HCT116 (cell line): ENCODE measurements at regions not wholly inside any gene's neighbourhood (a gene's known extent, or its start where the extent isn't known, plus 50 kb on each side); places are given as distances from the start of the nearest gene placed in this dataset.

Experiments used
- CEBPB ChIP-seq: IDR thresholded peaks from 2 replicates; pipeline ENCODE4 v1.6.1; 2012; ENCODE audit warnings: low read depth
- EGR1 ChIP-seq: IDR thresholded peaks from 2 replicates; pipeline ENCODE4 v1.6.1; 2012; ENCODE audit warnings: low read depth
- FOSL1 ChIP-seq: IDR thresholded peaks from 2 replicates; pipeline ENCODE4 v1.6.1; 2012; ENCODE audit warnings: low read depth
- POLR2A ChIP-seq: IDR thresholded peaks from 2 replicates; pipeline ENCODE4 v1.7.0; 2011; ENCODE audit warnings: borderline replicate concordance; ENCODE audit not compliant: insufficient read depth, insufficient read length; ENCODE audit errors: extremely low read depth
- POLR2AphosphoS5 ChIP-seq: IDR thresholded peaks from 2 replicates; pipeline ENCODE4 v1.6.1; 2011; ENCODE audit warnings: mild to moderate bottlenecking, low read depth, low read length, moderate library complexity
- TCF7L2 ChIP-seq: IDR thresholded peaks from 2 replicates; pipeline ENCODE4 v1.7.0; 2011; ENCODE audit warnings: borderline replicate concordance, inconsistent platforms; ENCODE audit not compliant: insufficient read depth, insufficient read length; ENCODE audit errors: extremely low read depth
- ZFX ChIP-seq: fragments of 450-650 bp; IDR thresholded peaks from 2 replicates; pipeline ENCODE4 v1.6.1; 2017
- ZNF274 ChIP-seq: fragments of 200-500 bp; sonication (Bioruptor generic); IDR thresholded peaks from 2 replicates; pipeline ENCODE4 v1.6.1; 2014; ENCODE audit warnings: mild to moderate bottlenecking, low read depth, low read length, inconsistent platforms
- TF ChIP-seq, protein P1 (sequence below), 3 experiments: fragments of 200-600 bp in 1 of 3; sonication (generic) in 1 of 3; IDR thresholded peaks in 2 of 3; conservative IDR thresholded peaks in 1 of 3; 2 replicates each; pipeline ENCODE4 v1.5.1; 2012 to 2017; ENCODE audit warnings: low read depth in 2 of 3, low read length in 2 of 3, antibody characterized with exemption in 1 of 3, borderline replicate concordance in 1 of 3, control low read depth in 1 of 3, mild to moderate bottlenecking in 1 of 3, mixed read lengths in 1 of 3, mixed run types in 1 of 3, moderate library complexity in 1 of 3; ENCODE audit not compliant: insufficient read depth in 1 of 3
- TF ChIP-seq, protein P2 (sequence below): IDR thresholded peaks from 2 replicates; pipeline ENCODE4 v1.6.1; 2012; ENCODE audit warnings: low read depth
- TF ChIP-seq, protein P3 (sequence below): IDR thresholded peaks from 2 replicates; pipeline ENCODE4 v1.6.1; 2011; ENCODE audit warnings: mild to moderate bottlenecking, low read length, moderate library complexity; ENCODE audit not compliant: insufficient replicate concordance; ENCODE audit errors: extremely low read depth

DNA sequence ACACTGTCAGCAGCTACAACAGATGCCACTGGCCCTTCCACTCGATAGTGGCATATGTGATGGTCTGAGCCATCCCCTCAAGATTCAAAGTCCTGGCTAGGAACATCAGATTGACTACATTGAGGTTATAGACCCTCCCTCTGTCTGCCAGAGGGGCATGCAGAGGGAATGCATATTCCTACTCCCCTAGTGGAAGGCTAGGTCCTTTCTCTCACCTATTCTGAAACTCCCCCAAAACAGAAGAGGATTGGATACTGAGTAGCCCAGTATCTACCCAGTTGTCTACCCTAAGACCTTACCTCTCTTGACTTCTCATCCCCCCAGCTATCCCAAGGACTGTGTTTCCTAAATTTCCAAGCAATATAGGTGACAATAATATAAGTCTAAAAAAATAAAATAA, 78.5 kb upstream of the PDE4D start:
- TF ChIP-seq, protein P1, sequence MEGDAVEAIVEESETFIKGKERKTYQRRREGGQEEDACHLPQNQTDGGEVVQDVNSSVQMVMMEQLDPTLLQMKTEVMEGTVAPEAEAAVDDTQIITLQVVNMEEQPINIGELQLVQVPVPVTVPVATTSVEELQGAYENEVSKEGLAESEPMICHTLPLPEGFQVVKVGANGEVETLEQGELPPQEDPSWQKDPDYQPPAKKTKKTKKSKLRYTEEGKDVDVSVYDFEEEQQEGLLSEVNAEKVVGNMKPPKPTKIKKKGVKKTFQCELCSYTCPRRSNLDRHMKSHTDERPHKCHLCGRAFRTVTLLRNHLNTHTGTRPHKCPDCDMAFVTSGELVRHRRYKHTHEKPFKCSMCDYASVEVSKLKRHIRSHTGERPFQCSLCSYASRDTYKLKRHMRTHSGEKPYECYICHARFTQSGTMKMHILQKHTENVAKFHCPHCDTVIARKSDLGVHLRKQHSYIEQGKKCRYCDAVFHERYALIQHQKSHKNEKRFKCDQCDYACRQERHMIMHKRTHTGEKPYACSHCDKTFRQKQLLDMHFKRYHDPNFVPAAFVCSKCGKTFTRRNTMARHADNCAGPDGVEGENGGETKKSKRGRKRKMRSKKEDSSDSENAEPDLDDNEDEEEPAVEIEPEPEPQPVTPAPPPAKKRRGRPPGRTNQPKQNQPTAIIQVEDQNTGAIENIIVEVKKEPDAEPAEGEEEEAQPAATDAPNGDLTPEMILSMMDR (IDR thresholded peaks at IDR 0.05 in 2 of 3, conservative IDR thresholded peaks at IDR 0.05 in 1 of 3; ENCODE audit: borderline replicate concordance in 1 of 3, insufficient read depth in 1 of 3, low read depth in 2 of 3, low read length in 2 of 3) = no peak
- TF ChIP-seq POLR2AphosphoS5 = no peak
- no peak for TF ChIP-seq POLR2A
- no peak for TF ChIP-seq EGR1
- no peak for TF ChIP-seq CEBPB
- no peak for TF ChIP-seq FOSL1
- TF ChIP-seq ZNF274 = no peak
- TF ChIP-seq TCF7L2 = no peak
- no peak for TF ChIP-seq ZFX
- TF ChIP-seq, protein P2, sequence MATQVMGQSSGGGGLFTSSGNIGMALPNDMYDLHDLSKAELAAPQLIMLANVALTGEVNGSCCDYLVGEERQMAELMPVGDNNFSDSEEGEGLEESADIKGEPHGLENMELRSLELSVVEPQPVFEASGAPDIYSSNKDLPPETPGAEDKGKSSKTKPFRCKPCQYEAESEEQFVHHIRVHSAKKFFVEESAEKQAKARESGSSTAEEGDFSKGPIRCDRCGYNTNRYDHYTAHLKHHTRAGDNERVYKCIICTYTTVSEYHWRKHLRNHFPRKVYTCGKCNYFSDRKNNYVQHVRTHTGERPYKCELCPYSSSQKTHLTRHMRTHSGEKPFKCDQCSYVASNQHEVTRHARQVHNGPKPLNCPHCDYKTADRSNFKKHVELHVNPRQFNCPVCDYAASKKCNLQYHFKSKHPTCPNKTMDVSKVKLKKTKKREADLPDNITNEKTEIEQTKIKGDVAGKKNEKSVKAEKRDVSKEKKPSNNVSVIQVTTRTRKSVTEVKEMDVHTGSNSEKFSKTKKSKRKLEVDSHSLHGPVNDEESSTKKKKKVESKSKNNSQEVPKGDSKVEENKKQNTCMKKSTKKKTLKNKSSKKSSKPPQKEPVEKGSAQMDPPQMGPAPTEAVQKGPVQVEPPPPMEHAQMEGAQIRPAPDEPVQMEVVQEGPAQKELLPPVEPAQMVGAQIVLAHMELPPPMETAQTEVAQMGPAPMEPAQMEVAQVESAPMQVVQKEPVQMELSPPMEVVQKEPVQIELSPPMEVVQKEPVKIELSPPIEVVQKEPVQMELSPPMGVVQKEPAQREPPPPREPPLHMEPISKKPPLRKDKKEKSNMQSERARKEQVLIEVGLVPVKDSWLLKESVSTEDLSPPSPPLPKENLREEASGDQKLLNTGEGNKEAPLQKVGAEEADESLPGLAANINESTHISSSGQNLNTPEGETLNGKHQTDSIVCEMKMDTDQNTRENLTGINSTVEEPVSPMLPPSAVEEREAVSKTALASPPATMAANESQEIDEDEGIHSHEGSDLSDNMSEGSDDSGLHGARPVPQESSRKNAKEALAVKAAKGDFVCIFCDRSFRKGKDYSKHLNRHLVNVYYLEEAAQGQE = no peak
- TF ChIP-seq, protein P3, sequence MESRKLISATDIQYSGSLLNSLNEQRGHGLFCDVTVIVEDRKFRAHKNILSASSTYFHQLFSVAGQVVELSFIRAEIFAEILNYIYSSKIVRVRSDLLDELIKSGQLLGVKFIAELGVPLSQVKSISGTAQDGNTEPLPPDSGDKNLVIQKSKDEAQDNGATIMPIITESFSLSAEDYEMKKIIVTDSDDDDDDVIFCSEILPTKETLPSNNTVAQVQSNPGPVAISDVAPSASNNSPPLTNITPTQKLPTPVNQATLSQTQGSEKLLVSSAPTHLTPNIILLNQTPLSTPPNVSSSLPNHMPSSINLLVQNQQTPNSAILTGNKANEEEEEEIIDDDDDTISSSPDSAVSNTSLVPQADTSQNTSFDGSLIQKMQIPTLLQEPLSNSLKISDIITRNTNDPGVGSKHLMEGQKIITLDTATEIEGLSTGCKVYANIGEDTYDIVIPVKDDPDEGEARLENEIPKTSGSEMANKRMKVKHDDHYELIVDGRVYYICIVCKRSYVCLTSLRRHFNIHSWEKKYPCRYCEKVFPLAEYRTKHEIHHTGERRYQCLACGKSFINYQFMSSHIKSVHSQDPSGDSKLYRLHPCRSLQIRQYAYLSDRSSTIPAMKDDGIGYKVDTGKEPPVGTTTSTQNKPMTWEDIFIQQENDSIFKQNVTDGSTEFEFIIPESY = no peak
